Skeletal muscle satellite cell (primary cell): ENCODE measurements at regions not wholly inside any gene's neighbourhood (a gene's known extent, or its start where the extent isn't known, plus 50 kb on each side); places are given as distances from the start of the nearest gene placed in this dataset.
"Not testable (repeated sequence)": the region's sequence is repeated elsewhere in the genome, so short reads cannot be mapped to it uniquely, and the experiment has no call there.

ENCODE experiments used
- H3K27me3 ChIP-seq: 2 replicates; pipeline ENCODE4 v1.7.0; 2013; ENCODE audit warnings: low read length; ENCODE audit not compliant: control insufficient read depth, insufficient read depth
- H3K36me3 ChIP-seq: 2 replicates; pipeline ENCODE4 v1.7.0; 2013; ENCODE audit warnings: mild to moderate bottlenecking, control low read depth, low read length; ENCODE audit not compliant: insufficient read depth
- H3K4me1 ChIP-seq: 2 replicates; pipeline ENCODE4 v1.7.0; 2013; ENCODE audit warnings: low read length; ENCODE audit not compliant: control insufficient read depth, insufficient read depth
- H3K4me2 ChIP-seq: 2 replicates; pipeline ENCODE4 v1.7.0; 2013; ENCODE audit warnings: mild to moderate bottlenecking, low read length
- H3K4me3 ChIP-seq: 2 replicates; pipeline ENCODE4 v1.7.0; 2013; ENCODE audit warnings: low read length
- H3K9ac ChIP-seq: 2 replicates; pipeline ENCODE4 v1.7.0; 2013; ENCODE audit warnings: mild to moderate bottlenecking, low read depth, low read length, moderate library complexity
- H3K9me3 ChIP-seq: replicated peaks from 2 replicates; pipeline ENCODE4 v1.7.0; 2013; ENCODE audit warnings: mild to moderate bottlenecking, control low read depth, low read length

GRCh38 chr15:62250186-62250585, 85.1 kb upstream of the C2CD4B start:
- no peak overlapping the region for H3K9ac ChIP-seq
- H3K36me3 ChIP-seq, result no peaks in the 10 kb centered on the region
- no peaks in the 10 kb centered on the region for H3K9me3 ChIP-seq
- H3K27me3 ChIP-seq, result peaks cover 59% of the 10 kb centered on the region
- H3K4me3 ChIP-seq, result no peak overlapping the region
- H3K4me2 ChIP-seq, result no peak overlapping the region
- H3K4me1 ChIP-seq, result no peaks in the 10 kb centered on the region

GRCh38 chr15:62250978-62251377, 85.9 kb upstream of the C2CD4B start:
- Histone ChIP-seq H3K36me3 (no peaks in the 10 kb centered on the region), H3K4me3 (no peak overlapping the region), H3K9me3 (no peaks in the 10 kb centered on the region), H3K4me1 (no peaks in the 10 kb centered on the region), H3K27me3 (peaks cover 60% of the 10 kb centered on the region), H3K4me2 (no peak overlapping the region), H3K9ac (no peak overlapping the region)

GRCh38 chr15:62253294-62253693, 88.2 kb upstream of the C2CD4B start:
- Histone ChIP-seq H3K36me3 (no peaks in the 10 kb centered on the region), H3K4me2 (no peak overlapping the region), H3K9ac (no peak overlapping the region), H3K4me3 (no peak overlapping the region), H3K9me3 (no peaks in the 10 kb centered on the region), H3K27me3 (peaks cover 48% of the 10 kb centered on the region), H3K4me1 (no peaks in the 10 kb centered on the region)

GRCh38 chr15:62254137-62254934, 89.3 kb upstream of the C2CD4B start:
- H3K4me3 ChIP-seq, result no peak overlapping the region
- H3K27me3 ChIP-seq, result peaks cover 41% of the 10 kb centered on the region
- H3K36me3 ChIP-seq, result no peaks in the 10 kb centered on the region

GRCh38 chr15:62256430-62256829, 91.3 kb upstream of the C2CD4B start:
- peaks cover 27% of the 10 kb centered on the region for H3K27me3 ChIP-seq
- not testable (repeated sequence) for H3K4me2 ChIP-seq, H3K36me3 ChIP-seq, H3K9ac ChIP-seq, H3K9me3 ChIP-seq, H3K4me3 ChIP-seq, H3K4me1 ChIP-seq

More at GRCh38 chr15:62254137-62254934, 89.3 kb upstream of the C2CD4B start:
- no peak overlapping the region for H3K4me2 ChIP-seq
- H3K9me3 ChIP-seq, result no peaks in the 10 kb centered on the region
- H3K9ac ChIP-seq, result no peak overlapping the region
- H3K4me1 ChIP-seq, result no peaks in the 10 kb centered on the region

GRCh38 chr15:62257996-62258521, 93.0 kb upstream of the C2CD4B start:
- Histone ChIP-seq H3K4me1 (no peaks in the 10 kb centered on the region), H3K9me3 (peaks cover 21% of the 10 kb centered on the region), H3K4me3 (no peak overlapping the region), H3K4me2 (no peak overlapping the region), H3K36me3 (no peaks in the 10 kb centered on the region), H3K9ac (no peak overlapping the region), H3K27me3 (peaks cover 12% of the 10 kb centered on the region)

GRCh38 chr15:62262305-62262941, 97.3 kb upstream of the C2CD4B start:
- no peaks in the 10 kb centered on the region for H3K27me3 ChIP-seq
- no peaks in the 10 kb centered on the region for H3K36me3 ChIP-seq
- no peaks in the 10 kb centered on the region for H3K4me1 ChIP-seq
- H3K4me2 ChIP-seq, result no peak overlapping the region
- H3K4me3 ChIP-seq, result no peak overlapping the region
- H3K9me3 ChIP-seq, result peaks cover 24% of the 10 kb centered on the region
- H3K9ac ChIP-seq, result no peak overlapping the region

GRCh38 chr15:62264196-62264595, 99.1 kb upstream of the C2CD4B start:
- no peak overlapping the region for H3K4me2 ChIP-seq
- H3K27me3 ChIP-seq, result no peaks in the 10 kb centered on the region
- no peaks in the 10 kb centered on the region for H3K36me3 ChIP-seq
- H3K9me3 ChIP-seq, result peaks cover 27% of the 10 kb centered on the region
- H3K4me3 ChIP-seq, result no peak overlapping the region
- H3K4me1 ChIP-seq, result no peaks in the 10 kb centered on the region
- H3K9ac ChIP-seq, result no peak overlapping the region

- Histone ChIP-seq H3K4me2 (no peak overlapping the region), H3K4me3 (no peak overlapping the region), H3K36me3 (no peaks in the 10 kb centered on the region), H3K27me3 (no peaks in the 10 kb centered on the region), H3K9ac (no peak overlapping the region), H3K9me3 (peaks cover 20% of the 10 kb centered on the region), H3K4me1 (no peaks in the 10 kb centered on the region)
Measured at GRCh38 chr15:62269504-62269903, 104.4 kb upstream of the C2CD4B start.

GRCh38 chr15:62270216-62270921, 105.3 kb upstream of the C2CD4B start:
- no peak overlapping the region for H3K4me2 ChIP-seq
- peaks cover 20% of the 10 kb centered on the region for H3K9me3 ChIP-seq
- H3K36me3 ChIP-seq, result no peaks in the 10 kb centered on the region
- no peak overlapping the region for H3K9ac ChIP-seq
- H3K4me3 ChIP-seq, result no peak overlapping the region
- H3K4me1 ChIP-seq, result no peaks in the 10 kb centered on the region
- H3K27me3 ChIP-seq, result no peaks in the 10 kb centered on the region

- Histone ChIP-seq H3K9ac (no peak overlapping the region), H3K4me2 (no peak overlapping the region), H3K9me3 (peaks cover 20% of the 10 kb centered on the region), H3K4me1 (no peaks in the 10 kb centered on the region), H3K36me3 (no peaks in the 10 kb centered on the region), H3K4me3 (no peak overlapping the region), H3K27me3 (peaks cover 4% of the 10 kb centered on the region)
Measured at GRCh38 chr15:62272290-62272689, 107.2 kb upstream of the C2CD4B start.
